ENCODE measurements at regions not wholly inside any gene's neighbourhood (a gene's known extent, or its start where the extent isn't known, plus 50 kb on each side); places are given as distances from the start of the nearest gene placed in this dataset.

DNA sequence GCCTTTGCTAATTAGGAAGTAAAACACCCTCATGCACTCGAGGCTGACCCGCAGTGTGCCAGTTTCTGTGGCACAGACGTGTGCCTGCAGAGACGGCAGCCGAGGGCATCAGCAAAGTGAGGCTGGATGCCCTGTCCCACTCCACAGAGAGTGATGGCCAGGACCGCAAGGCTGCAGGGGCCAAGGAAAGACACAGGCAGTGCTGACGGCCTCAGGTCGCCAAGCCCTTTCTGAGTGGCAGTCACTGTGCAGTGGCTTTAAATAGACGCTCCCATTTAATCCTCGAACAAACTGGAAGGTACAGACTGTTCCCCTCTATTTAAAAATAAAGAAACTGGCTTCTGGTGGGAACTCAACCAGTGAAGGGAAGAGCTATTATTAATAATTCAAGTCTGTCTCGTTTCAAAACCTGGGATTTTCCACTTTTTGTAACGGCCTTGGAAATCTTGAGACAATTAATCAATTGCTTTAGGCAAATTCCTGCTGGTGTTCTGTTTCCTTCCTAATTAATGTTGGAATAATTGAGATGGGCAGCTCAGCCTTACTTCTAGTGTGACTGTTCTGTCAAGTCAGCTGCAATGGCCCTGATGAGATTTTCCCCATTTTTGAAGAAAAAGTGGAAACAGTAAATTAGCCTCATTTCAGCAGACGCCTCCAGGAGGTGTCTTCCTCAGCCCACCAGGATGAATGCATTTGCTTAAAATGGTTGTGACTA is 644.6 kb upstream of the RAB6C start:
- DNase-seq (ENCODE audit: low read depth, low spot score): no peak

DNA sequence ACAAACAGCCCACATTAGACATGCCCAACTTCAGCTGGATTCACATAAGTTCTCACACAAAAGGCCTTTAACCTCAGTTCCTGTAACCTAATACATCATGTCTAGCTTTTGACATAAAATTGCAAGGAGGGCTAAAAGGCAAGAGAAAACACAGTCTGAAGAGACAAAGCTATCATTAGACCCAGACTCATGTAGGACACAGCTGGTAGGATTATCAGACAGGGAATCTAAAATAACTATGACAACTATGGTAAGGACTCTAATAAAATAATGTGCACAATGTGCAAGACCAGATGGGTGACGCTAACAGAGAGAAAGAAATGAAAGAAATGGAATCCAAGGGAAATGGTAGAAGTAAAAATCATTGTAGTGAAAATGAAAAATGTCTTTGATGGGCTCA is 643.2 kb upstream of the RAB6C start:
- no peak for DNase-seq (ENCODE audit: low read depth, low spot score)

DNA sequence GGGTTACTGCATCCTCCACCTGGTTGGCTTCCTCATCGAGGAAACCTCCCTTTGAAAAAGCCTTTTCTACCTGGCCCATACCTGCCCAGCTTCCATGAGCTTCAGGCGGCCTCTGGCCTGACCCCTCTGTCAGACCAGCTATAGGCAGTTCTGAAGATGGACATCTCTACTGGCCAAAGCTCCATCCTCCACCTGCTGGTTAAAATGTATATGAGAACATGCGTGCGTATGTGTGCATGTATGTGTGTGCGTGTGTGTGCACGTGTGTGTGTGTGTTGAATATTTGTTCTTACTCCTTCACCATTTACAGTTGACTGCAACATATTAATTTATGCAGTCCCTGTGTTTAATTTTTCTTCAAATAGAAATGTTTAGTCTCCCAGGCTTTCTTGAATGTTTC is 642.4 kb upstream of the RAB6C start:
- no peak for DNase-seq (ENCODE audit: low read depth, low spot score)

DNA sequence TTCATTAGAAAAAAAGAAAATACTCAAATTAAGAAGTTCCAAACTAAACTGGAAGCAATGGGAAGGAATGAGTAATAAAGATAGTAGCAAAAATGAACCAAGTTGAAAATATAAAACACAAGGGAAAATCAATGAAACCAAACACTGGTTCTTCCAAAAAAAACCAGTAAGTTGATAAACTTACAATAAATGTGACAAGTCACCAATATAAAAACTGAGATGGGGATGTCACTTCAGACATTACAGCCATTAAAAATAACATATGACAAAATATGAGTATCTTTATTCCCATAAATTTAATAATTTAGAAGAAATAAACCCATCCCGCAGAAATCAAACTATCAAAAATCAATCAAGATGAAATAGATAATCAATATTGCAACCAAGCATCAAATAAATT is 633.9 kb upstream of the RAB6C start:
- DNase-seq (ENCODE audit: low read depth, low spot score): no peak

DNA sequence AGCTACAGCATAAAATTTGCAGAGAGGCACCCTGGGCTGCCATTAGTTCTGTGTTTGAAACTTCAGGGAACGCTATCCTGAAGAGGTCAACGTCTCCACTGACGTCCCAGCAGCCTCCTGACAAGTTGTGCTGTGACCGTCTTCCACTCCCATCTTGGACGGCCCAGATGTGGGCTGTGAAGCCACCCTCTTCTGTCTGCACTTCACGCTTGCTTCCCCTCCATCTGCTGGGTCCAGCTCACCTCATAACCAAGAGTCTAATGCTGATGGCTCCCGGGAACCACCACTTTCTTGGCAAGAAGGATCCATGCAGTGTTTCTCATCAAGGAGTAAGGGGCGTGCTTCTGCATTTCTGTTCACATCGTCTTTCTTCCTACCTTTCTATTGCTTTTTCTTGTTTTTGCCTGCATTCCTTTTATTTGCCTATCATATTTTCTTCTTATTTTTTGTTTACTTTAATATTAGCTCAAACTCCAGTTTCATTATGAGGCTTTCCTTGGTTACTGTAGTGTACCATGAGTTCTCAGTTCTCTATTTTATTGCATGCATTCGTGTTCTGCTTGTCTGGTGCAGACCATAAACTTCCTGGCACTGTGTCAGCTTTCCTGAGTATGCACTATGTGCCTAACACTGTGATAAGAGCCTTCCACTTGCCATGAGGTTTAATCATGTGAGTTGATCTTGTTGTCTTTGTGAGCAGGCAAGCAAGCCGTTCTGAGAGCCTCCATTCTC is 631.8 kb upstream of the RAB6C start:
- DNase-seq (ENCODE audit: low read depth, low spot score): no peak

DNA sequence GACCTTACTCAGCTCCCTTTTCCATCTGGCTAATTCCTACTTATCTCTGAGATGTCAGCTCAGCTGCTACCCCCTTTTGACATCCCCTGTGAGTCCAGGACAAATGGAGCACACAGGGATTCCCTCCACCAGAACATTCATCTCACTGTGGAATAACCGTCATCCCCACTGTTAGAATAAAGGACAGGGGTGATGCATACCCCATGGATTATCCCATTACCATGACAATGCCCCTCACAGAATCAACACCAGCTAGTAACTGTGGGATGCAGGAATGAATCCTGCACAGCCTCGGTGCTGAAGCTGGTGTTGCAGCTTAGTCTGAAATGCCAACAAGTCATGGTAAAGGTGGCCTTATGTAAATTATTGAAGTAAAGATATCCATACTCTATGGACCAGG is 624.8 kb upstream of the RAB6C start:
- no peak for DNase-seq (ENCODE audit: low read depth, low spot score)

DNA sequence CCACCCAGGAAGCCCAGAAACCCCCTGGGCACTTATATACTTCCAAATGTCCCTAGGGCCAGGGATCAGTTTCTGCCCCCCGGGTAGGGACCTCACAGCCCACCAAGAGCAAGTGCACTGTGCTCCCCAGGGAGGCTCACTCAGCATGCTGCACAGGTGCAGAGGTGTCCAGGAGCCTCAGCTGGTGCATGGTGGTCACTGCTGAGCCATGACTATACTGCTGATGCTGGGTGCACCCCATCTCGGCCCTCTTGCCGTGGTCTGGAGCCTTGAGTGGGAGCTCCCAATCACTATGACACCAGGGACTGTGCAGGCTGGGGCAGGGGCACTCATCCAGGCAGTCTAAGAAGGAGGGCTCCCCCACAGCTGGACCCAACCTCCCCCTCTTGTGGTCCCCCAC is 617.8 kb upstream of the RAB6C start:
- no peak for DNase-seq (ENCODE audit: low read depth, low spot score)

DNA sequence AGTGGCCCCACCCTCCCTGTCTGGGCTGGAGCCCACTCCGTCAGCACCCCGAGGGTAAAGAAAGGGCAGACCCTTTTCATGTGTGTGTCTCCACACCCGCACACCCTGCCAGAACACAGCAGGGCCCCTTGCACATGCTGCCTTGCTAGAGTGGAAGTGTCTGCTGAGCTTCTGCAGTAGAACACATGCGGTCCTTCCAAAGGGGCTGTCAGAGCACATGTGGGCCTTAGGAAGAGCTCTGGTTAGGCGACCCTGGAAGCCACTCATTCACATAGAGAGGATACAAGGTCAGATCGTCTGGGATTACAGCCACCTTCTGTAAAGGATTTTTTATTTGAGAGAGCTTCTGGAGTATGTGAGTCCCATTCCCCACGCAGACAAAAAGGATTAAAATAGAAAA is 613.2 kb upstream of the RAB6C start:
- no peak for DNase-seq (ENCODE audit: low read depth, low spot score)

DNA sequence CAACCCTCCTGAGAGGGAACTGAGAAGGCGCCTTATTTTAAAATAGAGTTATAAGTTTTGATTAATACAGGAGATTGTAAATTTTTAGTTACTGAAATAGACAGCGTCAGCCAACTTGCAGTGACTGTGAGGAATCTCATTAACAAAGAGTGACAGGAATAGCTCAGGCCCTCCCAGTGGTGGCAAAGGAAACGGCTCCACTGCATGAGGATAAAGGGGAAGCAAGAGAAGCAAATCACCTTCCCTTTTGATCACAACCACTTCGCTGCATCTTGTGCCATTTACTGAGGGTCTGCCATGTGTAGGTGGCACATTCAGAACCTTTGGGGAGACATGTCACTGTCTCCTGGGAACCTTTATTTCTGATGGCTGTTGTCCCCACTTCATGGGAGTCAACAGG is 612.4 kb upstream of the RAB6C start:
- no peak for DNase-seq (ENCODE audit: low read depth, low spot score)

DNA sequence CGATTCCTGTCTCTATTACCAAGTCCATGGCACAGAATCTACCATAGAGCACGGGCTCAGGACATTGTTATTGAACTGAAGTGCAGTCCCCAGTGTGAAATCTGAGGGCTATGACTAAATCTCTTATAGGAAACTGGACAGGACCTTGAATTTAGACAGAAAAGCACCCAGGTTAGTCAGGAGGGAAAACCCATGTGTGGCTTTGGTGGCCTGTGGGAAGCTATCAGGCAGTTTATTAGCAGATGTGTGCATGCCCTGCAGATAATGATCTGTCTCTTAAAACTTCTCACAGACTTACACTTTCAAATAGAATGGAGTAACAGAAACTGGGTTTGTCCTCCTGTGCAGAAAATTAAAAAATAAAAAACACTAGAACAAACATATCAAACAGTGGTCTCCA is 610.0 kb upstream of the RAB6C start:
- no peak for DNase-seq (ENCODE audit: low read depth, low spot score)

DNA sequence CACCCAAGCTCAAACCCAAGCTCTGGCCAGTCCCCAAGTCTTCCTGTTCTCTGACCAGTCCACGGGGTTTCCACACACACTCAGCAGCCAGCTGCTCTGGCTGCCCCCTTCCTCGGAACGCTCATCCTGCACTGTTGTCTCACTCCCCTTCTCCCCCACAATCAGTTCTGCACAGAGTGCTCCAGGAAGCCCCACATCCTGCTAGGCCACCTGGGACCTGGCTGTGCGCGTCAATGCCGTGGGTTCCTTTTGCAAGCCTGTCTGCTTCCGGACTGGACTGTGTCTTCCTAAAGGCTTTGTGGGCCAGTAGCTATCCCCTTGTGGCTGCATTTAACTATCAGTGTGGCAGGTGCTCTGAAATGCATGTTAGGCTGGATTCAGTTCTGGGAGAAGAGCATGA is 605.0 kb upstream of the RAB6C start:
- DNase-seq (ENCODE audit: low read depth, low spot score): no peak

DNA sequence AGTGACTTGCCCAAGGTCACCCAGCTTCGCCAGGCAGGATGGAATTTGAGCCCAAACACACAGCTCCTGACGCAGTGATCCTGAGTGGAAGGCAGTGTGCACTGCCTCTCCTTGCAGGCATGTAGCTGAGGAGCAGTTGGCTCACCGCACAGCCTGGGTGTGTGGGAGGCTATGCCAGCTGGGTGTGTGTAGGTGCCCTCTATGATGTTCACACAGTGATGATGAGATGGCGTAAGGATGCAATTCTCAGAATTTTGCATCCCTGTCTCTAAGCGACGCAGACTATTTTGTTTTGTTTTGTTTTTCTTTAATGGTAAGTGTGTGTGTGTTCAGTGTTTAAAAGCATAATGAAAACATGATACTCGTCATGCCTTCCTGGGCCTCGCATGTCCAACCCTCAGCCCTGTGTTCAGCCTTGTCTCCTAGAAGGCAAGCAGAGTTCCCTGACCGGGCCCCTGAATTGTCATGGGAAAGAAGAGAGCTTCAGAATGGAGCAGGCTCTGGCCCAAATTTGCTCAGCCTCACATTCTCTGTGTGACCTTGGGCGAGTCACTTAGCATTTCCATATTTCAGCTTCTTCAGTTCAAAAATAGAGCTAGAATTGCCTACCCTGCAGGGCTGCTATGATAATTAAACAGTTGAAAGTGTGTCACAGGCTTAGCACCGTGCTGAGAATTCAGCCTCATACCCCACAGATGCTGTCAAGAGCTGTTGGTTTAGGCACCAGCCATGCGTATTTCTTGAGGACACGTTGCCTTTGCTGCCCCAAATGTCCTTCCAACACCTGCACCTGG is 603.6 kb upstream of the RAB6C start:
- DNase-seq (ENCODE audit: low read depth, low spot score): no peak

DNA sequence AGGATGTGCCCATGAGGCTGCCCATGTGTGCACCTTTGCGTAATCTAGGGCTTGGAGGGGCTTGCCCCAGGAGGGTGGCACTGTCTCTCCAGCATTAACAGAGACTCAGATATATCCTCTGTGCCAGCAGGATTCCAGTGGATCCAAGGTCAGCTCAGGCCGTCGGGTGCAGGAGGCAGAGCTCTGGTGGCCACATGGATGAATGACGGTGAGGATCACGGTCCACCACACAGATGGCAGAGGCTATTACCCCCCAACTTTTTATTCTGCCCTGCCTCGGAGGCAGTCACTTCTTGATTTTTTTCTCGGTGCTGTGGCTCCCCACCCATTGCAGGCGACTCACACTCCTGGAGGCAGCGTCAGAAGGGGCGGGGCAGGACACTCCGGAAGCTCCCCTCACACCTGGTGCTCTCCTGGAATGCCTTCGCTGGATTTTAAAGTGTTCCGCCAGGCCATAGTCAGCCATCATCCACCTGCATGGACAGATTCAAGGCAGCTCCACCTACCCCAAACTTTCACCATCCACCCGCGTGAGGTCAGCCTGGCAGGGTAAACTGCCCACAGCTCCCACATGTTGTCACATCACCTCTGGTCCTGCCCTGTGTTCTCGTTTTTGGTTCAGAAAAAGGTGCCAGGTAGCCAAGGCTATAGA is 602.9 kb upstream of the RAB6C start:
- peak; percentile 40 for DNase-seq (ENCODE audit: low read depth, low spot score)

DNA sequence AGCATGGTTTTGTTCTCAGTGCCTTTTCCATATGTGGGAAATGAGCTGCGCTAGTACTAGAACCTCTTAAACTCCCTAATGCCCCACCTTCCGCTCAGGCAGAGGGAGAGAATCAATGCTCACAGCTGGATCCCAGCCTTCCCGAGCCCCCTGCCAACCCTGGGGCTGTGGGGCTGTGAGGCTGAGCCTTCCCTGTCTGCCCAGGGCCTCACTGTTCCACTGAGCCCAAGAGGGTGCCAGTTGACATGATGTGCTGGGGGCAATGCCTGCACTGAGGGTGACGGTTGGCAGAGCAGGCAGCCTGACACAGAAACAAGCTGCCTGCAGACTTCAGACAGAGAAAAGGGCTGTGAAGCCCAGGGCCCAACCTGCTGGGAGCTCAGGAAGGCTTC is 602.4 kb upstream of the RAB6C start:
- no peak for DNase-seq (ENCODE audit: low read depth, low spot score)

DNA sequence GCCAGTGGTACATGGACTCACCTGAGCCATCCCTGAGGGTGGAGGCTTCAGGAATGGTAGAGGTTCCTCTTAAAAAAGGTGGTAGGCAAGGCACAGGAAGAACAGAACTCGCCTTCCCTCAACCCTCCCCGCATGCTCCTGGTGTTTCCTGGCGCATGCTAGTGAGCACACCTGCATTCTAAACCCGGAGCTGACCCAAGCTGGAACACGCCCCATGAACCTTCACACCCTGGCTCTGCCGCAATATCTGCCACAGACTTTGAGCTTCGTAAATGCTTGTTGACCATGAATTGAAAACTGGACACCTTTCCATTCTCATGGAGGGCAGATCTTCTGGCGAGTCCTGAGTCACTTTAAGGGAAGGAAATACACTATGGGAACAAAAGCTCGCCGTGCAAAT is 601.3 kb upstream of the RAB6C start:
- DNase-seq (ENCODE audit: low read depth, low spot score): no peak

DNA sequence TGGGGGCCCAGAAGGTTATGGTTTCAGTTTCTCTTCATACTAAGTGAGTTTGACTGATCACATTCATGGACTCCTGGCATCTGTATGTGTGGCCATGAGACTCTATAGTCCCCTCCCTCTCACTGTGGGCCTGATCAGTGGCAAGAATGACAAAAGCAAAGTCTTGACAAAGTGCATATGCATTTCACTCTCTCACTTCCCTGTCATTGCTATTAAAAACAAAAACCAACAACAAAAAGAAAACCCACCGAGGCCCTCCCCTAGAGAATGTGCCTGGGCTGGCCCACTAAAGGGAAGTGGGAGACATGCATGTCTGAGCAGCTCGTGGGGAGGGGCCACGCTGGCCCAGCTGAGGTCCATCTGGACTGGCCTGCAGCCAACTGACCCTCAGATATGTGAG is 600.1 kb upstream of the RAB6C start:
- DNase-seq (ENCODE audit: low read depth, low spot score): no peak

DNA sequence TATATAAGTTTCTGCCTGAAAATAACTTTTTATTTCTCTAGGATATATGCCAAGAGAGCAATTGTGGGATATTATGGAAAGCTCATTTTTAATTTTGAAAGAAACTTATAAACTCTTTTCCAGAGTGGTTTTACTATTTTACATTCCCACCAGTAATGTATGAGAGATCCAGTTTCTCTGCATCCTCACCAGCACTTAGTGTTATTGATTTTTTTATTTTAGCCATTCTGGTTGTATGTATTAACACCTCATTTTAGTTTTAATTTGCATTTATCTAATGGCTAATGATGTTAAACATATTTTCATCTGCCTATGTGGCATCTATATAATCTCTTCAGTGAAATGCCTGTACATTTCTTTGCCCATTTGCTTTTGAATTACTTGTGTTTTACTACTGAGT is 597.7 kb upstream of the RAB6C start:
- DNase-seq (ENCODE audit: low read depth, low spot score): no peak

DNA sequence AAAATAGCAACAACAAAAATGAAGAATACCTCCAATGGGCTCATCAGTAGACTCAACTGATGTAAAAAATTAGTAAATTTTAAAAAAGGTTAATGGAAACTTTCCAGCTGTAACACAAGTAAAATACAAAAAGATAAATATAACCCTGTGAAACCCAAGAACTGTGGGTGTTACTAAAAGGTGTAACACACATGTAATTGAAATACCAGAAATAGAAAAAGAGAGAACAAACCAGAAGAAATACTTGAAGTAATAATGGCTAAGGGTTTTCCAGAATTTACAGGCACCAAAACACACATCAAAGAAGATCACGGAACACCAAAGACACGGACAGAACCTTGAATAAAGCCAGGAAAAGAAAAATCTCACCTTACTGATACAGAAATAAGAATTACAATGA is 590.6 kb upstream of the RAB6C start:
- DNase-seq (ENCODE audit: low read depth, low spot score): no peak

DNA sequence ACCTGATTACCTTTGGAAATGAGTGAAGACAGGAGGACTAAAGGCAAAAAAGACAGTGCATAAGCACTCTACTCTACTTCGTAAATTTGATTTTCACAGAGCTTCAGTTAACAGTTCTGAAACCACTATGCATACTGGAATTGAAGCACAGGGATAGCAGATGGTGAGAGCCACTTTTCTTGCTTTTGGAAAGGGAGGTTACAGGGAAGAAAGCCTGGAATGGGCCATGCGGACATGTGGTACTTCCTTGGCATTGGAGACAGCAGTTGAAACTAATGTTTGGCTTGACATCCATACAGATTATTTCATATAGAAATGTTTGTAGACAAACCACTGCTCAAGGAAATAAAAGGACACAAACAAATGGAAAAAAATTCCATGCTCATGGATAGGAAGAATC is 585.6 kb upstream of the RAB6C start:
- DNase-seq (ENCODE audit: low read depth, low spot score): no peak

DNA sequence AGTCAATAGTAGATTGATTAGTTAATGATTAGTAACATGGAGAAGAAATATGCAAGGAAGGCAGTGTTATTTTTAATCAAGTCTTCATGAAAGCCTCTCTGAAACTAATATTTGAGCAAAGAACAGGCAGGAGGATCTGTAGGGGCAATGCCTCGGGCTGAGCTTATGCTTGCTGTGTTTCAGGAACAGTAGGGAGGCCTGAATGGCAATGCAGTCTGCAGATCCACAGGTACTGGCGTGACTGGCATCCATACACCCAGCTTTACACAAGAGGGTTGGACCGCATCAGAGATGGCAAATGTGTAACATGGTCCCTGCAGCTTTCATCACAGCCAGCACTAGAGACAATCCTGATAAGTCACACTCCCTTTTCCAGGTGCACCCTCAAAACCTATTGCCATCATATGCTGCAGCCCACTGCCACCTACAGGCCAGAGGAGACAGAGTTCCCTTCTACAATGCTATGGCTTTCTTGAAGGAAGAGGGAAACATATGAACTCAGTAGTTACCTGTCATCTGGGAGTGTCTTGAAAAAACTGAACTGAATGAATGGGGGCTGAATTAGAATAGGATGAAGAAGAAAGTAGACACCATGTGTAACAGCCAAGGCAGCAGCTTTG is 582.4 kb upstream of the RAB6C start:
- DNase-seq (ENCODE audit: low read depth, low spot score): peak; percentile 56

DNA sequence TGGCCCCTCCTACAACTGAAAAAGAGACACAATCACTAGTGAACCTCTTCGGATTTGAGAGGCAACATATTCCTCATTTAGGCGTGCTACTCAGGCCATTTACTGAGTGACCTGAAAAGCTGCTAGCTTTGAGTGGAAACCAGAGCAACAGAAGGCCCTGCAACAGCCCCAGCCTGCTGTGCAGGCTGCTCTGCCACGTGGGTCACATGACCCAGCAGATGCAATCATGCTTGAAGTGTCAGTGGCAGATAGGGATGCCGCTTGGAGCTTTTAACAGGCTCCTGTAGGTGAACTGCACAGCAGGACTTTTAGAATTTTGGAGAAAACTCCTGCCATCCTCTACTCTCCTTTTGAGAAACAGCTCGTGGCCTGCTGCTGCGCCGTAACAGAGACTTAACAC is 578.6 kb upstream of the RAB6C start:
- peak; percentile 4 for DNase-seq (ENCODE audit: low read depth, low spot score)

DNA sequence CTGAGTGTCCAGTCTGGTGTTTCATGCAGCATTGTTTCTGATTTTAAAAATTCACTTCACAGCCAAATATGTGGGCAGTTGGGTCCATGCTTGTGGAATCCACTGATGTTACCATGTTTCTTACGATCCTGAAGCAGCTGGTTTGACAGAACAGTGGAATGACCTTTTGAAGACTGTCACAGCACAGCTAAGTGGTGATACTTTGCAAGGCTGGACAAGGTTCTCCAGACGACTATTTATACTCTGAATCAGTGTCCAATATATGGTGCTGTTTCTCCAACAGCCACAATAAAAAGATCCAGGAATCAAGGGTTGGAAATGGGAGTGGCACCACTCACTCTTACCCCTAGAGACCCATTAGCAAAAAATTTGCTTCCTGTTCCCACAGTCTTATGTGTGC is 577.4 kb upstream of the RAB6C start:
- DNase-seq (ENCODE audit: low read depth, low spot score): no peak
